Daoy (cell line): ENCODE measurements at regions not wholly inside any gene's neighbourhood (a gene's known extent, or its start where the extent isn't known, plus 50 kb on each side); places are given as distances from the start of the nearest gene placed in this dataset.

Experiments
- DNase-seq: peaks from one replicate; pipeline ENCODE4 v3.0.0-alpha.2; 2015; ENCODE audit warnings: low read depth

GRCh38 chr4:119715490-119716445 lies 87.2 kb upstream of the PDE5A start:
- DNase-seq = no peak

GRCh38 chr4:119709418-119709817 lies 80.8 kb upstream of the PDE5A start:
- no peak for DNase-seq

- DNase-seq = no peak
Observed at GRCh38 chr4:119707336-119707735, 78.7 kb upstream of the PDE5A start.

GRCh38 chr4:119706804-119707203 lies 78.2 kb upstream of the PDE5A start:
- DNase-seq = no peak

- DNase-seq = no peak
Observed at GRCh38 chr4:119697887-119698393, 69.3 kb upstream of the PDE5A start.

- DNase-seq = no peak
Observed at GRCh38 chr4:119696963-119697362, 68.4 kb upstream of the PDE5A start.

- no peak for DNase-seq
Observed at GRCh38 chr4:119695216-119695615, 66.6 kb upstream of the PDE5A start.

GRCh38 chr4:119693126-119693525 lies 64.5 kb upstream of the PDE5A start:
- DNase-seq = no peak

GRCh38 chr4:119692001-119692400 lies 63.4 kb upstream of the PDE5A start:
- DNase-seq = peak; percentile 5

- DNase-seq = no peak
Observed at GRCh38 chr4:119690871-119691270, 62.3 kb upstream of the PDE5A start.

GRCh38 chr4:119688446-119688845 lies 59.8 kb upstream of the PDE5A start:
- no peak for DNase-seq

GRCh38 chr4:119684463-119684862 lies 55.9 kb upstream of the PDE5A start:
- no peak for DNase-seq

- DNase-seq = no peak
Observed at GRCh38 chr4:119683518-119683917, 54.9 kb upstream of the PDE5A start.

GRCh38 chr4:119682099-119682498 lies 53.5 kb upstream of the PDE5A start:
- no peak for DNase-seq

GRCh38 chr4:119679251-119679650 lies 50.6 kb upstream of the PDE5A start:
- DNase-seq = no peak

- no peak for DNase-seq
Observed at GRCh38 chr4:119678761-119679160, 50.2 kb upstream of the PDE5A start.
